Spleen (tissue), 11 donors: ENCODE measurements at regions not wholly inside any gene's neighbourhood (a gene's known extent, or its start where the extent isn't known, plus 50 kb on each side); places are given as distances from the start of the nearest gene placed in this dataset.

Source experiments
- DNase-seq: peaks from one replicate; pipeline ENCODE4 v3.0.0-alpha.2; 2020
- H3K27ac ChIP-seq, 8 donors: fragments of 200-600 bp; sonication (generic) in 7 of 8; 1 replicate in 4 of 8; 2 replicates in 4 of 8; pipeline versions ENCODE4 v1.5.0 to v1.8.0; 2016 to 2021; ENCODE audit warnings: inconsistent platforms in 4 of 8, mild to moderate bottlenecking in 4 of 8, moderate library complexity in 1 of 8
- H3K27me3 ChIP-seq, 7 donors: fragments of 200-600 bp; sonication (generic) in 6 of 7; replicated peaks in 1 of 7; 1 replicate in 4 of 7; 2 replicates in 3 of 7; pipeline versions ENCODE4 v1.5.0 to v1.8.0; 2016 to 2021; ENCODE audit warnings: inconsistent platforms in 3 of 7, mild to moderate bottlenecking in 1 of 7
- H3K36me3 ChIP-seq, 6 donors: fragments of 200-600 bp; sonication (generic) in 5 of 6; 1 replicate in 4 of 6; 2 replicates in 2 of 6; pipeline versions ENCODE4 v1.5.0 to v1.8.0; 2016 to 2021; ENCODE audit warnings: inconsistent platforms in 2 of 6
- H3K4me1 ChIP-seq, 6 donors: fragments of 200-600 bp; sonication (generic) in 5 of 6; 1 replicate in 3 of 6; 2 replicates in 3 of 6; pipeline versions ENCODE4 v1.5.0 to v1.8.0; 2016 to 2021; ENCODE audit warnings: inconsistent platforms in 3 of 6
- H3K4me3 ChIP-seq, 8 donors: fragments of 200-600 bp; sonication (generic) in 7 of 8; 1 replicate in 4 of 8; 2 replicates in 4 of 8; pipeline versions ENCODE4 v1.5.0 to v1.8.0; 2016 to 2021; ENCODE audit warnings: inconsistent platforms in 4 of 8, mild to moderate bottlenecking in 4 of 8, moderate library complexity in 2 of 8
- H3K9me3 ChIP-seq, 8 donors: fragments of 200-600 bp; sonication (generic) in 7 of 8; 1 replicate in 4 of 8; 2 replicates in 4 of 8; pipeline versions ENCODE4 v1.5.0 to v1.8.0; 2016 to 2021; ENCODE audit warnings: inconsistent platforms in 4 of 8
- POLR2A ChIP-seq, 3 donors: fragments of 450-650 bp; IDR thresholded peaks; one replicate each; pipeline ENCODE4 v1.5.1; 2017; ENCODE audit warnings: antibody characterized with exemption in 3 of 3, mild to moderate bottlenecking in 1 of 3
- POLR2AphosphoS5 ChIP-seq, 3 donors: sonication (generic); formaldehyde crosslinking; IDR thresholded peaks; one replicate each; pipeline ENCODE4 v1.5.1; 2017; ENCODE audit warnings: antibody characterized with exemption in 3 of 3
- WGBS, 5 donors: extraction: QIAGEN DNeasy Blood & Tissue Kit in 3 of 5; methylation state at CpG; one replicate each; pipeline versions ENCODE4 v1.1.5 to v1.1.7; 2013 to 2018; 5-methylcytosine and 5-hydroxymethylcytosine counted together
- intact Hi-C: fragments of 100-400 bp; cut with DNase I; formaldehyde crosslinking; loops from one replicate; pipeline ENCODE4 v1.15.0; 2023; ENCODE audit warnings: low total_unique reads
- TF ChIP-seq, protein P1 (sequence below), 11 experiments: fragments of 200-600 bp in 7 of 11; fragments of 450-650 bp in 4 of 11; sonication (generic) in 4 of 11; IDR thresholded peaks in 8 of 11; conservative IDR thresholded peaks in 3 of 11; 1 replicate in 7 of 11; 2 replicates in 4 of 11; pipeline versions ENCODE4 v1.4.0 to v1.8.0; 2016 to 2021; ENCODE audit warnings: antibody characterized with exemption in 11 of 11, inconsistent platforms in 4 of 11, mild to moderate bottlenecking in 1 of 11
- donor health status: healthy with polysubstance abuse.
- donor health status: DM: no; HTN: no; CAD: no; lungs with moderate emphysema.
- donor health status: DM: no; HTN: no; CAD: no.
- donor health status: Bipolar disorder and iron deficiency.
- donor health status: healthy.
- donor health status: DM: no; HTN: no; CAD: no.
- donor health status: DM: yes; HTN: yes; CAD: no.

DNA sequence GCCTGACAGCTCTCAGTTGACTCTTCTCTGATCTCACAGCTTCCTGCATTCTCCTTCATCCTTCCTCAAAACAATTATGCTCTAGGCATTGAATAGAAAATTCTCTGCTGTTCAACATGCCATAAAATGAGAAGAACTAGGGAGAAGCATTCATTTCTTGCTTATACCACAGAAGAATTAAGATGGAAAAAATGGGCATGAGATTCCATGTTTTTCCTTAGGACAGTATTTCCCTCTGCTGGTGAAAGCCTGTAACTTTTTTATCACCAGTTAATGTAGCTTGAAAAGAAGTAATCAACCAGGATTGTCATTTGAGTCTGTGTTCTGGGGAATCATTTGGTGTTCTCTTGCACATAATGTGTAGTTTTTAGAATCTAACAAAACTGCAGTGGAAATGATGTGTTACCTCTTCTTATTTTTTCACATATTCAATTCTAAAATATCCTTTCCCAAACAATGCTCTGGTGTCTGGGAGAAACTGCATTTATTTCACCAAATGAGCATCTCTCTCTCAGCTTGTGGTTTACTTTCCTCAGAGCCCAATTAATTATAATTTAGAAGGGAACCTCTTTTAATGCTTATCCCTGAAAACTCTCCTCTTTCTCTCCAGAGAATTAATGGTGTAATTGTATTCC, 92.8 kb upstream of the DCBLD2 start:
- Histone ChIP-seq H3K27me3 (peaks cover 0 to 4% (median 0%) of the 10 kb centered on the region in 7 donors), H3K27ac (no peak overlapping the region), H3K4me3 (no peak overlapping the region), H3K4me1 (no peaks in the 10 kb centered on the region), H3K9me3 (no peaks in the 10 kb centered on the region), H3K36me3 (no peaks in the 10 kb centered on the region)
- intact Hi-C loops, result loop anchor here (2.0 to 10.0 kb wide), 2 partner anchors 179 to 389 kb away; no protein-coding TSS in a partner anchor
- TF ChIP-seq, protein P1, sequence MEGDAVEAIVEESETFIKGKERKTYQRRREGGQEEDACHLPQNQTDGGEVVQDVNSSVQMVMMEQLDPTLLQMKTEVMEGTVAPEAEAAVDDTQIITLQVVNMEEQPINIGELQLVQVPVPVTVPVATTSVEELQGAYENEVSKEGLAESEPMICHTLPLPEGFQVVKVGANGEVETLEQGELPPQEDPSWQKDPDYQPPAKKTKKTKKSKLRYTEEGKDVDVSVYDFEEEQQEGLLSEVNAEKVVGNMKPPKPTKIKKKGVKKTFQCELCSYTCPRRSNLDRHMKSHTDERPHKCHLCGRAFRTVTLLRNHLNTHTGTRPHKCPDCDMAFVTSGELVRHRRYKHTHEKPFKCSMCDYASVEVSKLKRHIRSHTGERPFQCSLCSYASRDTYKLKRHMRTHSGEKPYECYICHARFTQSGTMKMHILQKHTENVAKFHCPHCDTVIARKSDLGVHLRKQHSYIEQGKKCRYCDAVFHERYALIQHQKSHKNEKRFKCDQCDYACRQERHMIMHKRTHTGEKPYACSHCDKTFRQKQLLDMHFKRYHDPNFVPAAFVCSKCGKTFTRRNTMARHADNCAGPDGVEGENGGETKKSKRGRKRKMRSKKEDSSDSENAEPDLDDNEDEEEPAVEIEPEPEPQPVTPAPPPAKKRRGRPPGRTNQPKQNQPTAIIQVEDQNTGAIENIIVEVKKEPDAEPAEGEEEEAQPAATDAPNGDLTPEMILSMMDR (IDR thresholded peaks at IDR 0.05 in 8 of 11, conservative IDR thresholded peaks at IDR 0.05 in 3 of 11), result peak in 6 of 11 experiments; percentile 11 to 48 (median 42)
- TF ChIP-seq POLR2AphosphoS5 (IDR thresholded peaks at IDR 0.05) (no peak), POLR2A (IDR thresholded peaks at IDR 0.05) (no peak)
- DNase-seq, result no peak

GRCh38 chr3:98991393-98991792, 89.9 kb upstream of the DCBLD2 start:
- no peaks in the 10 kb centered on the region for H3K9me3 ChIP-seq
- H3K4me1 ChIP-seq, result no peaks in the 10 kb centered on the region
- TF ChIP-seq POLR2A (IDR thresholded peaks at IDR 0.05) (no peak), POLR2AphosphoS5 (IDR thresholded peaks at IDR 0.05) (no peak)
- TF ChIP-seq, protein P1 (IDR thresholded peaks at IDR 0.05 in 8 of 11, conservative IDR thresholded peaks at IDR 0.05 in 3 of 11), result no peak
- DNase-seq, result no peak
- intact Hi-C loops, result loop anchor here (10.0 kb wide), 1 partner anchor 387 kb away; no protein-coding TSS in a partner anchor
- no peak overlapping the region for H3K27ac ChIP-seq
- peaks cover 0 to 4% (median 0%) of the 10 kb centered on the region in 7 donors for H3K27me3 ChIP-seq
- no peaks in the 10 kb centered on the region for H3K36me3 ChIP-seq
- no peak overlapping the region for H3K4me3 ChIP-seq

- DNase-seq, result no peak
- intact Hi-C loops, result loop anchor here (10.0 kb wide), 1 partner anchor 386 kb away; no protein-coding TSS in a partner anchor
- no peaks in the 10 kb centered on the region for H3K36me3 ChIP-seq
- no peak overlapping the region for H3K27ac ChIP-seq
- peaks cover 0 to 4% (median 0%) of the 10 kb centered on the region in 7 donors for H3K27me3 ChIP-seq
- TF ChIP-seq POLR2AphosphoS5 (IDR thresholded peaks at IDR 0.05), result no peak
- H3K4me3 ChIP-seq, result no peak overlapping the region
- no peaks in the 10 kb centered on the region for H3K9me3 ChIP-seq
- 79 to 92% (median 89%) methylated on average over 2 of the region's 2 CpGs for WGBS, 5 donors
- no peaks in the 10 kb centered on the region for H3K4me1 ChIP-seq
Measured at GRCh38 chr3:98990657-98991056, 89.2 kb upstream of the DCBLD2 start.

GRCh38 chr3:98986073-98986472, 84.6 kb upstream of the DCBLD2 start:
- intact Hi-C loops, result no loop called here
- Histone ChIP-seq H3K4me3 (no peak overlapping the region), H3K4me1 (no peaks in the 10 kb centered on the region), H3K9me3 (no peaks in the 10 kb centered on the region), H3K36me3 (no peaks in the 10 kb centered on the region), H3K27me3 (no peaks in the 10 kb centered on the region), H3K27ac (no peak overlapping the region)
- DNase-seq, result no peak
- TF ChIP-seq, protein P1 (IDR thresholded peaks at IDR 0.05 in 8 of 11, conservative IDR thresholded peaks at IDR 0.05 in 3 of 11), result no peak
- TF ChIP-seq POLR2AphosphoS5 (IDR thresholded peaks at IDR 0.05) (no peak), POLR2A (IDR thresholded peaks at IDR 0.05) (no peak)
- WGBS, 5 donors, result 50 to 74% (median 70%) methylated on average over 1 of the region's 1 CpG
